ENCODE measurements at regions not wholly inside any gene's neighbourhood (a gene's known extent, or its start where the extent isn't known, plus 50 kb on each side); places are given as distances from the start of the nearest gene placed in this dataset.

- DNase-seq (ENCODE audit: low read depth) = no peak
Measured at GRCh38 chr4:19999775-20000414, 251.8 kb upstream of the SLIT2 start.

GRCh38 chr4:19999276-19999675 lies 252.4 kb upstream of the SLIT2 start:
- no peak for TF ChIP-seq CTCF (IDR thresholded peaks at IDR 0.05; ENCODE audit: insufficient read depth, low read depth, low read length, missing control alignments)
- no peak overlapping the region for H3K4me3 ChIP-seq (ENCODE audit: low read length)
- no peak for DNase-seq (ENCODE audit: low read depth)

More at GRCh38 chr4:19999775-20000414, 251.8 kb upstream of the SLIT2 start:
- no peak overlapping the region for H3K4me3 ChIP-seq (ENCODE audit: low read length)
- TF ChIP-seq CTCF (IDR thresholded peaks at IDR 0.05; ENCODE audit: insufficient read depth, low read depth, low read length, missing control alignments) = no peak

GRCh38 chr4:19993242-19993641 lies 258.5 kb upstream of the SLIT2 start:
- no peak for DNase-seq (ENCODE audit: low read depth)
- H3K4me3 ChIP-seq (ENCODE audit: low read length) = no peak overlapping the region
- TF ChIP-seq CTCF (IDR thresholded peaks at IDR 0.05; ENCODE audit: insufficient read depth, low read depth, low read length, missing control alignments) = no peak

GRCh38 chr4:19992471-19993093 lies 259.1 kb upstream of the SLIT2 start:
- no peak for TF ChIP-seq CTCF (IDR thresholded peaks at IDR 0.05; ENCODE audit: insufficient read depth, low read depth, low read length, missing control alignments)
- no peak for DNase-seq (ENCODE audit: low read depth)
- no peak overlapping the region for H3K4me3 ChIP-seq (ENCODE audit: low read length)

GRCh38 chr4:19987746-19988145 lies 264.0 kb upstream of the SLIT2 start:
- TF ChIP-seq CTCF (IDR thresholded peaks at IDR 0.05; ENCODE audit: insufficient read depth, low read depth, low read length, missing control alignments) = no peak
- no peak overlapping the region for H3K4me3 ChIP-seq (ENCODE audit: low read length)
- DNase-seq (ENCODE audit: low read depth) = peak; percentile 27

GRCh38 chr4:19983072-19983471 lies 268.6 kb upstream of the SLIT2 start:
- H3K4me3 ChIP-seq (ENCODE audit: low read length) = no peak overlapping the region
- peak; percentile 90 for DNase-seq (ENCODE audit: low read depth)
- no peak for TF ChIP-seq CTCF (IDR thresholded peaks at IDR 0.05; ENCODE audit: insufficient read depth, low read depth, low read length, missing control alignments)

- no peak overlapping the region for H3K4me3 ChIP-seq (ENCODE audit: low read length)
- DNase-seq (ENCODE audit: low read depth) = peak; percentile 46
- no peak for TF ChIP-seq CTCF (IDR thresholded peaks at IDR 0.05; ENCODE audit: insufficient read depth, low read depth, low read length, missing control alignments)
Measured at GRCh38 chr4:19982556-19982955, 269.1 kb upstream of the SLIT2 start.
